Panc1 (cell line): ENCODE measurements at regions not wholly inside any gene's neighbourhood (a gene's known extent, or its start where the extent isn't known, plus 50 kb on each side); places are given as distances from the start of the nearest gene placed in this dataset.

ENCODE experiments used
- ATAC-seq: fragments of 200-7000 bp; cut with Tn5 transposase; 2 replicates; pipeline ENCODE4 v1.9.1; 2020; ENCODE audit warnings: mild to moderate bottlenecking, moderate library complexity
- BruUV-seq: library from RNA; stranded (reverse); fragments of 400-500 nt; replicated peaks from 2 replicates; lab custom pipeline; 2021; lab: Mats Ljungman, UMichigan
- CTCF ChIA-PET: fragments of 300-600 bp; sonication (Branson Sonifier 250); formaldehyde crosslinking; loops from one replicate; lab custom pipeline; 2022; ENCODE audit warnings: antibody characterized with exemption; lab: Charles Lee
- POLR2A ChIA-PET: fragments of 300-600 bp; sonication (Branson Sonifier 250); formaldehyde crosslinking; loops from one replicate; lab custom pipeline; 2022; ENCODE audit warnings: antibody characterized with exemption; lab: Charles Lee
- DNase-seq: peaks from one replicate; pipeline ENCODE4 v3.0.0-alpha.2; 2010; ENCODE audit warnings: low read depth, low spot score
- H3K27ac ChIP-seq: 2 replicates; pipeline ENCODE4 v1.5.1; 2011; ENCODE audit warnings: mild to moderate bottlenecking, low read length, inconsistent platforms
- H3K27me3 ChIP-seq: fragments of 200-500 bp; sonication (Bioruptor generic); 2 replicates; pipeline ENCODE4 v1.6.0; 2014; ENCODE audit warnings: low read length, inconsistent platforms; ENCODE audit not compliant: control insufficient read depth, insufficient read depth
- H3K36me3 ChIP-seq: fragments of 200-500 bp; sonication (Bioruptor generic); 2 replicates; pipeline ENCODE4 v1.5.1; 2014; ENCODE audit warnings: inconsistent platforms, mild to moderate bottlenecking, low read length, moderate library complexity; ENCODE audit not compliant: control insufficient read depth, insufficient read depth
- H3K4me1 ChIP-seq: 2 replicates; pipeline ENCODE4 v1.5.1; 2011; ENCODE audit warnings: inconsistent platforms, mild to moderate bottlenecking, low read length, moderate library complexity; ENCODE audit not compliant: control insufficient read depth, insufficient read depth
- H3K4me3 ChIP-seq, 2 experiments: 2 replicates each; pipeline ENCODE4 v1.5.1; 2011 to 2012; ENCODE audit warnings: low read depth in 2 of 2, low read length in 2 of 2, mild to moderate bottlenecking in 2 of 2, inconsistent platforms in 1 of 2, moderate library complexity in 1 of 2
- H3K9me3 ChIP-seq: fragments of 200-500 bp; sonication (Bioruptor generic); 2 replicates; pipeline ENCODE4 v1.5.1; 2014; ENCODE audit warnings: low read depth, mild to moderate bottlenecking, inconsistent platforms, low read length, moderate library complexity; ENCODE audit not compliant: control insufficient read depth, insufficient read depth
- CTCF ChIP-seq: fragments of 450-650 bp; IDR thresholded peaks from 2 replicates; pipeline ENCODE4 v1.5.1; 2017; ENCODE audit warnings: mild to moderate bottlenecking
- POLR2AphosphoS5 ChIP-seq: IDR thresholded peaks from 2 replicates; pipeline ENCODE4 v1.6.1; 2012; ENCODE audit warnings: mild to moderate bottlenecking, low read depth, low read length, moderate library complexity
- REST ChIP-seq, 2 experiments: IDR thresholded peaks; 2 replicates each; pipeline ENCODE4 v1.6.1; 2011 to 2012; ENCODE audit warnings: low read depth in 2 of 2, control low read depth in 1 of 2, low read length in 1 of 2, mild to moderate bottlenecking in 1 of 2, moderate library complexity in 1 of 2; ENCODE audit not compliant: insufficient read depth in 1 of 2
- SIN3A ChIP-seq: IDR thresholded peaks from 2 replicates; pipeline ENCODE4 v1.6.1; 2012; ENCODE audit warnings: low read depth, mild to moderate bottlenecking, low read length, moderate library complexity, borderline replicate concordance; ENCODE audit not compliant: insufficient read depth
- TCF7L2 ChIP-seq: IDR thresholded peaks from 2 replicates; pipeline ENCODE4 v1.6.1; 2011; ENCODE audit warnings: mild to moderate bottlenecking, low read depth, low read length, inconsistent platforms
- in situ Hi-C: cut with HindIII; loops from 2 replicates; pipeline ENCODE4 v1.10.0; 2016; ENCODE audit warnings: low sequenced_read_pairs, low pct_unique_long_range_greater_than_20kb
- intact Hi-C: fragments of 100-400 bp; cut with micrococcal nuclease; formaldehyde crosslinking; loops from one replicate; pipeline ENCODE4 v1.10.0; 2022; ENCODE audit not compliant: unreplicated experiment

GRCh38 chr5:179461576-179461975, 88.8 kb upstream of the RUFY1 start:
- no peak for DNase-seq
- ChIA-PET POLR2A (no interaction called here), CTCF (no interaction called here)
- H3K4me3 ChIP-seq = no peak overlapping the region
- no peaks in the 10 kb centered on the region for H3K4me1 ChIP-seq
- no peaks in the 10 kb centered on the region for H3K27me3 ChIP-seq
- no peak overlapping the region for H3K27ac ChIP-seq
- BruUV-seq = no TSS peak
- no peaks in the 10 kb centered on the region for H3K36me3 ChIP-seq
- no peaks in the 10 kb centered on the region for H3K9me3 ChIP-seq
- intact Hi-C loops (no loop called here), in situ Hi-C loops (no loop called here)
- TF ChIP-seq POLR2AphosphoS5 = no peak
- ATAC-seq = no peak

GRCh38 chr5:179459771-179460170, 90.6 kb upstream of the RUFY1 start:
- BruUV-seq = no TSS peak

More at GRCh38 chr5:179459771-179460170, 90.6 kb upstream of the RUFY1 start:
- Histone ChIP-seq H3K27me3 (no peaks in the 10 kb centered on the region), H3K4me3 (no peak overlapping the region), H3K9me3 (no peaks in the 10 kb centered on the region), H3K36me3 (no peaks in the 10 kb centered on the region), H3K4me1 (no peaks in the 10 kb centered on the region), H3K27ac (no peak overlapping the region)
- intact Hi-C loops (no loop called here), in situ Hi-C loops (no loop called here)
- no peak for TF ChIP-seq SIN3A
- TF ChIP-seq REST (IDR thresholded peaks at IDR 0.05; ENCODE audit: insufficient read depth in 1 of 2, low read depth in 2 of 2, low read length in 1 of 2) = no peak
- TF ChIP-seq POLR2AphosphoS5 = no peak
- TF ChIP-seq TCF7L2 = no peak
- no peak for TF ChIP-seq CTCF
- no peak for DNase-seq
- ChIA-PET CTCF (no interaction called here), POLR2A (no interaction called here)
- ATAC-seq = no peak
